ENCODE measurements at regions not wholly inside any gene's neighbourhood (a gene's known extent, or its start where the extent isn't known, plus 50 kb on each side); places are given as distances from the start of the nearest gene placed in this dataset.
"Not testable (repeated sequence)": the region's sequence is repeated elsewhere in the genome, so short reads cannot be mapped to it uniquely, and the experiment has no call there.

DNA sequence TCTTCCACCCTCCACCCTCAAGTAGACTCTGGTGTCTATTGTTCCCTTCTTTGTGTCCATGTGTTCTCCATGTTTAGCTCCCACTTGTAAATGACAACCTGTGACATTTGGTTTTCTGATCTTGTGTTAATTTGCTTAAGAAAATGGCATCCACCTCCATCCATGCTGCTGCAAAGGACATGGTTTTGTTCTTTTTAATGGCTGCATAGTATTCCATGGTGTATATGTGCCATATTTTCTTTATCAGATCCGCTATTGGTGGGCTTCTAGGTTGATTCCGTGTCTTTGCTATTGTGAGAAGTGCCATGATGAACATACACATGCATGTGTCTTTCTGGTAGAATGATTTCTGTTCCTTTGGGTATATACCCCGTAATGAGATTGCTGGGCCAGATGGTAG is 163.4 kb upstream of the ITGA1 start:
- TF ChIP-seq EP300 (IDR thresholded peaks at IDR 0.05) (no peak), POLR2A (IDR thresholded peaks at IDR 0.05) (no peak), CTCF (IDR thresholded peaks at IDR 0.05) (no peak)

GRCh38 chr5:52626312-52626711 is 161.4 kb upstream of the ITGA1 start:
- TF ChIP-seq CTCF (IDR thresholded peaks at IDR 0.05) (no peak), EP300 (IDR thresholded peaks at IDR 0.05) (no peak), POLR2A (IDR thresholded peaks at IDR 0.05) (no peak)
- no peak for DNase-seq (ENCODE audit: low spot score in 2 of 2)
- 93% methylated on average over 3 of the region's 3 CpGs for WGBS, 2 donors
- Histone ChIP-seq H3K27me3 (no peaks in the 10 kb centered on the region), H3K27ac (no peak overlapping the region), H3K36me3 (no peaks in the 10 kb centered on the region), H3K4me3 (no peak overlapping the region), H3K9me3 (peaks cover 0 to 3% (median 0%) of the 10 kb centered on the region in 4 donors), H3K4me1 (no peaks in the 10 kb centered on the region)

More for the DNA sequence above, 163.4 kb upstream of the ITGA1 start:
- Histone ChIP-seq H3K36me3 (no peaks in the 10 kb centered on the region), H3K4me1 (no peaks in the 10 kb centered on the region), H3K4me3 (no peak overlapping the region), H3K9me3 (peaks cover 0 to 3% (median 0%) of the 10 kb centered on the region in 4 donors), H3K27ac (no peak overlapping the region), H3K27me3 (no peaks in the 10 kb centered on the region)
- 89 to 98% methylated on average over 3 of the region's 3 CpGs for WGBS, 2 donors
- DNase-seq (ENCODE audit: low spot score in 2 of 2) = no peak

GRCh38 chr5:52627740-52628139 is 160.0 kb upstream of the ITGA1 start:
- TF ChIP-seq EP300 (IDR thresholded peaks at IDR 0.05) (no peak), POLR2A (IDR thresholded peaks at IDR 0.05) (no peak), CTCF (IDR thresholded peaks at IDR 0.05) (no peak)

GRCh38 chr5:52632281-52632680 is 155.4 kb upstream of the ITGA1 start:
- H3K9me3 ChIP-seq = peaks cover 0 to 2% (median 0%) of the 10 kb centered on the region in 4 donors
- H3K27me3 ChIP-seq = no peaks in the 10 kb centered on the region
- no peaks in the 10 kb centered on the region for H3K36me3 ChIP-seq
- no peak overlapping the region for H3K27ac ChIP-seq
- no peak for DNase-seq (ENCODE audit: low spot score in 2 of 2)
- TF ChIP-seq POLR2A (IDR thresholded peaks at IDR 0.05) (no peak), EP300 (IDR thresholded peaks at IDR 0.05) (no peak), CTCF (IDR thresholded peaks at IDR 0.05) (no peak)
- no peaks in the 10 kb centered on the region for H3K4me1 ChIP-seq
- 95 to 100% methylated on average over 1 of the region's 1 CpG for WGBS, 2 donors
- no peak overlapping the region for H3K4me3 ChIP-seq

More at GRCh38 chr5:52627740-52628139, 160.0 kb upstream of the ITGA1 start:
- H3K27ac ChIP-seq = no peak overlapping the region
- H3K4me3 ChIP-seq = no peak overlapping the region
- no peaks in the 10 kb centered on the region for H3K36me3 ChIP-seq
- no peaks in the 10 kb centered on the region for H3K4me1 ChIP-seq
- 72 to 86% methylated on average over 1 of the region's 1 CpG for WGBS, 2 donors
- DNase-seq (ENCODE audit: low spot score in 2 of 2) = no peak
- H3K9me3 ChIP-seq = peaks cover 0 to 3% (median 0%) of the 10 kb centered on the region in 4 donors
- H3K27me3 ChIP-seq = no peaks in the 10 kb centered on the region

DNA sequence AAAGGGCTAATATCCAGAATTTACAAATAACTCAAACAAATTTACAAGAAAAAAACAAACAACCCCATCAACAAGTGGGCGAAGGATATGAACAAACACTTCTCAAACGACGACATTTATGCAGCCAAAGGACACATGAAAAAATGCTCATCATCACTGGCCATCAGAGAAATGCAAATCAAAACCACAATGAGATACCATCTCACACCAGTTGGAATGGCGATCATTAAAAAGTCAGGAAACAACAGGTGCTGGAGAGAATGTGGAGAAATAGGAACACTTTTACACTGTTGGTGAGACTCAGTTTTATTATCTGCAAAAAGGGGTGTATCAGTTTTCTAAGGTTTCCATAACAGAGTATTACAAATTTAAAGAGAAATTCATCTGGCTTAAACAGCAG is 153.5 kb upstream of the ITGA1 start:
- H3K36me3 ChIP-seq; DNase-seq (ENCODE audit: low spot score in 2 of 2); H3K9me3 ChIP-seq; H3K27me3 ChIP-seq; H3K4me1 ChIP-seq; H3K27ac ChIP-seq; H3K4me3 ChIP-seq: not testable (repeated sequence)
- WGBS, 2 donors = 92 to 96% methylated on average over 4 of the region's 4 CpGs

DNA sequence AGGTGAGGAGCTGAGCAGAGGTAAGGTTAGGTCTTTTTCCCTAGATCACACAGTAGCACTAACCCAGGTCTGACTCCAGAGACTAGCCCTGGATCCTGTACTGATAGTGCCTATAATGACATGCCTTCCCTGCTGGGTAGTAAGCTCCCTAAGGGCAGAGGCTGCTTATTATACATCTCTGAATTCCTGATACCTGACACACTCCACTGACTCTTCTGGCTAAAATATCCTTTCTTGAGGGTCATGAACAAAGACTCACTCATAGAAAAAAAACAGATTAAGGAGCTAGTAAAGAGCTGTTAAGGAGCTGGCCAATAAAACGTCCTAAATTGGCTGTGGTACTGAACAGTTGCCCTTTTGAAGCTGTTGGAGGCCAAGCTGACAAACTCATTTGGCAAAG is 149.0 kb upstream of the ITGA1 start:
- 19% methylated on average over 1 of the region's 1 CpG for WGBS, 2 donors
- H3K4me3 ChIP-seq = no peak overlapping the region
- no peak overlapping the region for H3K27ac ChIP-seq
- no peak for DNase-seq (ENCODE audit: low spot score in 2 of 2)
- no peaks in the 10 kb centered on the region for H3K27me3 ChIP-seq
- no peaks in the 10 kb centered on the region for H3K36me3 ChIP-seq
- no peak for TF ChIP-seq POLR2A (IDR thresholded peaks at IDR 0.05)
- TF ChIP-seq EP300 (IDR thresholded peaks at IDR 0.05) = no peak
- no peak for TF ChIP-seq CTCF (IDR thresholded peaks at IDR 0.05)
- peaks cover 0 to 9% (median 0%) of the 10 kb centered on the region in 4 donors for H3K9me3 ChIP-seq
- no peaks in the 10 kb centered on the region for H3K4me1 ChIP-seq
